ENCODE measurements at regions not wholly inside any gene's neighbourhood (a gene's known extent, or its start where the extent isn't known, plus 50 kb on each side); places are given as distances from the start of the nearest gene placed in this dataset.

DNA sequence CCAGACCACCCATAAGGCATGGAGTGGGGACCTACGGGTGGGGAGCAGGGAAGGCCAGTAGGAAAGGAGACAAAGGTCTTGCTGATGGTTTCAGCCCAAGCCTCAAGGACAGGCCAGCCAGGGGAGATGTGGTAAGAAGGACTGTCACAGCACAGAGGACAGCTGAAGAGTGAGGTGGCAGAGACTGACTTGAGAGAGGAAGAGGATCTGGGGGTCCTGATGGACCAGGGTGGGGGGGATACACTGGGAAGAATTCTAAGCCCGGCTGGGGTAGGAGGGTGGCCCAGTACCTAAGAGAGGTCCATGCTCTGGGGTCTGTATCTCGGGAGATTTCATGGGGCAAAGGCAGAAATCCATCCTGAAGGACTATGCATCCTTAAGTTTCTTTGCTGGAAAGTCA, 66.1 kb upstream of the THY1 start:
- no peak for DNase-seq

DNA sequence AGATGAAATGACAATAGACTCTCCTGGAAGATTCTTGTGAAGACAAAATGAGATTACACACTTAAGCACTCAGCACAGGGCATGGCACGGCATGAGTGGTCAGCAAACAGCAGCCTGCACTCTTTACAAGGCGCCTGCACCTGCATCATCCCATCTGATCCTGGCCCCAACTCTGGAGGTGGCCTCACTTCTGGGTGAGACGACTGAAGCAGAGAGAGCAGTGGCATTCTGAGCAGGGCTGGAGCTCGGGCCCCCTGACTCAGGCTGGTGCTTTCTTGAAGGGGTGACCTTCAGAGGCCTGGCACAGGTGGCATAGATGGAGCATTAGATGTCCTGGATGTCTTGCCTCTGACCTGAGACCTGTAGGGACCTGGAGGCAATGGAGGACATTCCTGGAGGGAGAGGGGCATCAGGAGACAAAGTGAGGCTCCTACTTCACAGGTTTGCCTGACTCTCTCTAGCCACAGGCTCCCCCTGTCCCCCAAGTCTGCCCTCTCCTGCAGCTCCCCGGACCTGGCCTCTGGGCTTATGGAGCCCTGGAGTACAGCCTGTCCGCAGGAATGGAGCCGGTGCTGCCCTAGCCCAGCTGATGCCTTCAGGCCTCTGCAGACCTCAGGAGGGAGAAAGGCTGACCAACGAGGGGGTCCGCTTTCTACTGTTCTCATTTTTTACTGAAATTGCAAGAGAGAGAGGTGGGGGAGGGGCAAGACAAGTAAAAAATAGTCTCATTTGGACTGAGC, 65.5 kb upstream of the THY1 start:
- DNase-seq, result no peak

DNA sequence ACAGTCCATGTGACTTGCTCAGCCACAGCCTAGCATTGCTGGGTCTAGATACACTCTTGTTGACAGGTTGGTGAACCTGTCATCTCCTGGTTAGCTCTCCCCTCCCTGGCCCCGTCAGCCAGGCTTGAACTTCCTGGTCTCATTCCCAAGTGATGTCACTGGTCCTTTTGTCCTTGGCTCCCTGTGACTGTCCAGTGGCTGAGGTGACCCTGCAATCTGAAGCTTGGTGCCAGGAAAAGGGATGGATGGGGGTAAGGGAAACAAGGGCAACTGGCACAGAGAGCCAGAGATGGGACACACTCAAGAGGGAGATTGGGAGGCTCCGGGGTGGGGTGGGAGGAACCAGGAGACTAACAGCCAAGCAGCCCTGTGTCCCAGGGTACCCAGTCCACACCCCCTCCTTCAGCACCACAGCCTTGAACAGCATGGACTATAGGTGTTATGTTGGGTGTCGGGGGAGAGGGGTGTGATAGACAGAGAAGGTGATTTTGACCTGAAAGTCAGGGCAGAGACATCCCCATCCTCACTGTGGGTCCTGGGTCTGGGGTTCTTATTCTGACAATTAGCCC, 63.8 kb upstream of the THY1 start:
- no peak for DNase-seq

- DNase-seq, result no peak
These were observed 63.0 kb upstream of the THY1 start for GRCh38 chr11:119486016-119486415.

DNA sequence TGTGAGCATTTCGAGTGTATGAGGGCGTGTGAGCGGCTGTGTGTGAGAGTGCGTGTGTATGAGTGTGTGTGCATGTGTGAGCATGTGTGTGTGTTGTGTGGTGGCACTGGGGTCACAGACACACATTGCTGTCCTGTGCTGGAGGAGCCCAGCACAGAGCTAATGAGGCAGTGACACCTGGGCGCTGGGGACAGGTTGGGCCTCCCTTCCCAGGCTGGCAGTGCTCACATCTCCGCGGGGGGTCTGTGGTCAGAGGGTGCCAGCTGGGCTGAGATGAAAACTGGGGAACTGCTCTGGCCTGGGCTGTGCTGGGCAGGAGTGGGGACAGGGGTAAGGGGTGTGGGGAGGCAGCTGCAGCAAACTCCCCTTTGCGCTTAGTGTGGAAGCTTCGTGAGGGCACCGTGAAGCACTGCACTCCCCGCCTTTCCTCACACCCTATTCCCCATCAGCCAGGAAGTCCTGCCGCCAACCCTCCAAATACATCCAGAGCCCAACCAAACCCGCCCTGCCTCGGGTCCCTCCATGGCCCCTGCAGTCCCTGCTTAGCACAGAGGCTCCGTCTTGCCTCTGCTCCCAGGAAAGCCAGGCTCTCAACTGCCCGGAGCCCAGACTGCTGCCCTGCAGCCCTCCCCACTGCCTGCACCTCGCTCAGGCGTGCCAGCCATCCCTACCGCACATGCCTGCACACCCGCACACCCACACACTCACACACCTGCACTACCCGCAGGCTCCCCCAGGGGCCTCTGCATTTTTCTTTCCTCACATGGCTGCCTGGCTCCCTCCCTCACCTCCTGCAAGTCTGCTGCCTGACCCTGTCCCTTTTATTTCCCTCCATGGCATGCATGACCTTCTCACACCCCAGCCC, 62.0 kb upstream of the THY1 start:
- DNase-seq, result no peak

- no peak for DNase-seq
These were observed 61.0 kb upstream of the THY1 start for GRCh38 chr11:119483881-119484371.

DNA sequence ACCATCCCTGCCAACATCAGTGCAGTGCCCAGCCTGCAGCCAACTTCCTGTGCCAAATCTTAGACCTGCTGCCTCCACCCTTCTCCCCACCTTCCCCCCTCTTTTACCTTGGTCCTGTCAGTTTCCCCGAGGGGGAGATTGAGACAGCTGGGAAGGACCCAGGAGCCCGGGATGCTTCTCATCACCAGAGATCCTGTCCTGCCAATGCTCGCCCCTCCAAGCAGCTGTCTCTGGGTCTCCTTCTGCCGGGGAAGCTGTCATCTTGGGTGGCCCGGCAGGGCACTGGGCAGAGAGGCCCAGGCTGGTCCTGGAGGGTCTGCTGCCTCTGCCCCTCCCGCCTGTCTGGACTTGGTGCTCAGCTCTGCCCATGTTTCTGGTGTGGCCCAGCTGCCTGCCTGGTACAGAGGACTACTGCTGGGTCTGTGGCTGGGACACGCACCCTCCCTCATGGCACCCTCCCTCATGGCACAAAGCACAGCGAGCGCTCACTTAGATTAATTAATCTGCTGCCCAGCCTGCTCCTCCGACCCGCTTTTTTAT, 60.4 kb upstream of the THY1 start:
- no peak for DNase-seq

GRCh38 chr11:119482521-119483011, 59.6 kb upstream of the THY1 start:
- DNase-seq, result no peak

DNA sequence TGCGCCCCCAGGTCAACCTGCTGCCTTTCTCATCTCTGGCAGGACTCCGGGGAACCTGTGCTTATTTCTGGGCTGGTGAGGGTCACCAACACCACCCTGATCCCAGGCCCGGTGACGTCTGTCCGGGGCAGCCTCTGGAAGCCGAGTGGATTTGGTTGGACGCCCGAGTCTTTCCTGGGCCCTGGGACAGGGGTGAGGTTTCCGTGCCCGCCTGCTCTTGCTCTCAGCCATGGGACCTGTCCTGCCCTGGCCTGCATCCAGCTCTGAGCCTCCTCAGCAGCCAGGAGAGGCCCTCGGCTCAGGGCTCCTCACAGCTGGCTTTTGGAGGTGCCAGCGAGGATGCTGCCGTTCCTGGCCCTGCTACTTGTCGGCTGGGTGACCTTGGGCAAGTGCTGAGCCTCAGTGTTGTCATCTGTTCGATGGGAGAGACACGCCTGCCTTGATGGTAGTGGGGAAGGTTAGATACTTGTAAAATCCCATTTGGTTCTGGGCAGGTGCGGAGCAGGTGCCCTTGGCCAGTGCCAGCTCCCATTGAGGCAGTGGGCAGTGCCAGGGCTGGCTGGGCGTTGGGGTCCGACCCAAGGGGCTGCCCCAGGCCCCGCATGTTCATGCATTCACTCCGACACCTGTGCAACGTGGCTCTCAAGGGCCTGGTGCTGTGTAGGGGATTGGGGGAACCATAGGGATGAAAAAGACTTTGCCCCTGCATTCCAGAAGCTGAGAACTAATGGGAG, 58.9 kb upstream of the THY1 start:
- DNase-seq, result no peak

DNA sequence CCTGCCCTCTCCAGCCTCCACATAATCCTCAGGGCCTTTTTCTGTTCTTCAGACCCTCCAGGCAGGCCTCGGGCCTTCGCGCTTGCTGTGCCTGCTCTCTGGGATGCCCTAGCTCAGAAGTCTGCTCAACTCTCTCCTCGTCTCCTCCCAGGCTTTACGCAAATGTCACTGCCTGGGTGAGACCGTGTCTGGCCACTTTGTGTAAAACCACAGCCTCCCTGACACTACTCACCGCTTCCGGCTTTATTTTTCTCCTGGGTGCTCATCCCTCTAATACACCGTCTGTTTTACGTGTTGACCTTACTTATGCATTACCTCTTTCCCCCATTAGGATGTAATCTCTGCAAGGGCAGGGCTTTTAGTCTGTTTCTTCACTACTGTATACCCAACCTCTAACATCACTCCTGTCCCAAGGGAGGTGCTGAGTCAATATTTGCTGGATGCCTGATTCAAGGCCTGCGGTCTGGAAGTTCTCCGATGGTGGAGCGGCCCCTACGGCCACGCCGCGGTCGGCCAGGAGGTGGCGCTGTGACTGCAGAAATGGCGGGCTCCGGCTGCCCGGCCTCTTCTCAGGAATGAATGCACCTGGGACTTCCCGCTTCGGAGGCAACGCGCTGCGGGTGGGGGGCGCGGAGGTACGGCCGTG, 58.2 kb upstream of the THY1 start:
- DNase-seq, result peak; percentile 85 to 92

GRCh38 chr11:119480380-119481020, 57.5 kb upstream of the THY1 start:
- DNase-seq, result no peak

- no peak for DNase-seq
These were observed 56.8 kb upstream of the THY1 start for GRCh38 chr11:119479685-119480275.

DNA sequence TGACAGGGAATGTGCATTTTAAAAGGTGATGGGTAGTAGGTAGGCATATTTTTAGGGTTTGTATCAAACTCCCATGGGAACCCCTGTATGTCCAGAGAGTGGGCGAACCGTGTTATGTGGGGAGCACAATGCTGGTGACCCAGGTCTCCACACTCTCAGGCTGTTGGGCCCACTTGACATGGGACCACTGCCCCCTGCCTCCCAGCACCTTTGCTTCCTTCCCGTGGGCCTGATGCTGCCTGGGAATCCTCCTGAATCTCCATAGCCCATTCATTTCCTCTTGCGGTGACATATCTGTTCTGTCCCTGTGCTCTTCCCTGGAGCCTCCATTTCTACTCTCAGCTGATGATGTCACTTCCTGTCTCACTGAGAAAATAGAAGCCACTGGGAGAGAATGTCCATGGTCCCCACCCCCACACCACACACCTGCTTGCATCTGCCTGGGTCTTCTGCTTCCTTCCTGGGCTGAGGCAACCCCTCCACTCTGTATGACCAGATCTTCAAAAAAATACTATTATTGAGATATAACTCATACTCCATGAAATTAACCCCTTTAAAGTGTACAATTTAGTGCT, 55.8 kb upstream of the THY1 start:
- no peak for DNase-seq

DNA sequence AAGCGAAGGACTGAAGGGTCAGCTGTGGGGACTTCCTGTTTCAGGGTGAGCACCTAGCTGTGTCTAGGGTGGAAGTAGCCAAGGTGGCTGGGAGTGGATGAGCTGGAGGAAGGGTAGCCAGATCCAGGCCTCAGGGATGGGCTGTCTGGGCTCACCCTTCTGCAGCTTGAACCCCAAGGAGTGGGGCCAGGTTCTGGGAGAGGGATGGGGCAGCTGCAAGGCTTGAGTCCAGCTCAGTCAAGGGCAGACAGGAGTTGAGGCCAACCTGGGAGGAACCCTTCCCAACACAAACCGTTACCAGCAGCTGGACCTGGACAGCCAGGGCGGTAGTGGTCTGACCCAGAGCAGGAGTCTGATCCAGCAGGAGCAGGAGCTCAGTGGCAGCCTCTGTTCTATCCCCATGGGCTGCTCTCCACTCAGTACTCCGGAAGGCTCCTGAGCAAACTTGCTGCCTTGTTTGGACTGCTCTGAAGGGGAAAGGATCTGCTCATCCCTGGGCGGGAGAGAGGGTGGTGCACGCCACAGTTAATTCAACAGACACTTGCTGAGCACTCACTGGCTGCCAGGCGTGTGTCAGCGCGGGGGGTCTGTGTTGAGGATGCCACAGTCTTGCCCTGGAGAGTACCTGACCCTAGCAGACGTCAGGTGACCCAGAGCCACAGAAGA, 53.8 kb upstream of the THY1 start:
- no peak for DNase-seq

- no peak for DNase-seq
These were observed 53.1 kb upstream of the THY1 start for GRCh38 chr11:119476038-119476437.

GRCh38 chr11:119474682-119475596, 52.0 kb upstream of the THY1 start:
- DNase-seq, result no peak

DNA sequence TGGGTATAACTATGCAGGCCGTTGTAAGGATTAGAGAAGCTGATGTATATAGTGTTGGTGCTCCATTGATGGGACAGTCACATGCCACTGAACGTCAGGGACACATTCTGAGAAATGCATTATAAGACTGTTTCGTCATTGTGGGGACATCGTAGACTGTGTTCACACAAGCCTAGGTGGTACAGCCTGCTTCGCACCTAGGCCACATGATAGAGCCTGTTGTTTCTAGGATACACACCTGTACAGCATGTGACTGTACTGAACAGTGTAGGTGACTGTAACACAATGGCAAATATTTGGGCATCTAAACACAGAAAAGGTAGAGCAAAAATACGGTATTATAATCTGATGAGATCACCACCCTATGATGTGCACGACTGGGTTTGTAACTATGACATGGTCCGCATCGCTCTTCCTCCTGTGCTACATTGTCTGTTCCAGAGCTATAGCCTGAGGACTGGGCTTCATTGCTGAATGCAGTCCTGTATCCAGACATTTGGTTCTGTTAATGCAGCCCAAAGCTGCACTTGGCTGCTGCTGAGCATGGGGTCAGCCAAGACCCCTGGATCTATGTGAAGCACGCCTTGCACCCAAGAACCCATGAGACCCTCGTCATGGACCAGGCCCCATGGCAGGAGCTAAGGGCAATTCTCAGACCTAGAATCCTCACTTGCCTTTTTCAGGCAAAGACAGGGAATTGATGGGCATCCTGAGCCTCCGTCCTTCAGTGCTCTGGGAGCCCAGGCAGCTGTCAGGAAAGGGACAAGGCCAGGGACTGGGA, 51.1 kb upstream of the THY1 start:
- no peak for DNase-seq

- no peak for DNase-seq
These were observed 50.3 kb upstream of the THY1 start for GRCh38 chr11:119473226-119473625.

All from NCI-H187 (cell line).